PC-9 (cell line): ENCODE measurements at regions not wholly inside any gene's neighbourhood (a gene's known extent, or its start where the extent isn't known, plus 50 kb on each side); places are given as distances from the start of the nearest gene placed in this dataset.
"Not testable (repeated sequence)": the region's sequence is repeated elsewhere in the genome, so short reads cannot be mapped to it uniquely, and the experiment has no call there.

Source experiments
- BruUV-seq: library from RNA; stranded (reverse); fragments of 400-500 nt; replicated peaks from 2 replicates; lab custom pipeline; 2021; lab: Mats Ljungman, UMichigan
- CTCF ChIA-PET: fragments of 300-600 bp; sonication (Branson Sonifier 250); formaldehyde crosslinking; loops from one replicate; lab custom pipeline; 2022; ENCODE audit warnings: antibody characterized with exemption; lab: Charles Lee
- POLR2A ChIA-PET: fragments of 300-600 bp; sonication (Branson Sonifier 250); formaldehyde crosslinking; loops from one replicate; lab custom pipeline; 2022; ENCODE audit warnings: antibody characterized with exemption; ENCODE audit not compliant: unreplicated experiment; lab: Charles Lee
- DNase-seq, 2 experiments: peaks; one replicate each; pipeline versions ENCODE4 v3.0.0 to v3.0.0-alpha.2; 2015 to 2022; ENCODE audit warnings: mixed read lengths in 1 of 2
- H2AFZ ChIP-seq: fragments of 200-600 bp; sonication (generic); 2 replicates; pipeline ENCODE4 v1.8.1; 2017; ENCODE audit warnings: antibody characterized with exemption
- H3F3A ChIP-seq: fragments of 200-600 bp; sonication (generic); 2 replicates; pipeline ENCODE4 v1.8.1; 2017; ENCODE audit warnings: antibody characterized with exemption, mild to moderate bottlenecking, low read depth; ENCODE audit not compliant: insufficient read depth
- H3K27ac ChIP-seq: fragments of 200-600 bp; sonication (generic); 2 replicates; pipeline ENCODE4 v1.6.1; 2016; ENCODE audit warnings: mixed run types
- H3K27me3 ChIP-seq: fragments of 200-600 bp; sonication (generic); 2 replicates; pipeline ENCODE4 v1.6.1; 2016; ENCODE audit warnings: low read depth, mixed run types; ENCODE audit not compliant: insufficient read depth
- H3K36me3 ChIP-seq: fragments of 200-600 bp; sonication (generic); 2 replicates; pipeline ENCODE4 v1.6.1; 2016; ENCODE audit warnings: low read depth, mixed run types
- H3K4me1 ChIP-seq: fragments of 200-600 bp; sonication (generic); replicated peaks from 2 replicates; pipeline ENCODE4 v1.6.1; 2016; ENCODE audit warnings: mixed run types; ENCODE audit not compliant: insufficient read depth
- H3K4me2 ChIP-seq: fragments of 200-600 bp; sonication (generic); 2 replicates; pipeline ENCODE4 v1.6.1; 2017; ENCODE audit warnings: mixed run types
- H3K4me3 ChIP-seq: fragments of 200-600 bp; sonication (generic); 2 replicates; pipeline ENCODE4 v1.6.1; 2016; ENCODE audit warnings: mixed run types
- H3K79me2 ChIP-seq: fragments of 200-600 bp; sonication (generic); 2 replicates; pipeline ENCODE4 v1.6.1; 2017; ENCODE audit warnings: low read depth, mixed run types
- H3K9me2 ChIP-seq: fragments of 200-600 bp; sonication (generic); 2 replicates; pipeline ENCODE4 v1.8.1; 2017; ENCODE audit warnings: mild to moderate bottlenecking; ENCODE audit not compliant: insufficient read depth
- H3K9me3 ChIP-seq: fragments of 200-600 bp; sonication (generic); 2 replicates; pipeline ENCODE4 v1.8.1; 2016; ENCODE audit warnings: low read depth; ENCODE audit not compliant: insufficient read depth
- H4K20me1 ChIP-seq: fragments of 200-600 bp; sonication (generic); 2 replicates; pipeline ENCODE4 v1.8.1; 2017; ENCODE audit not compliant: insufficient read depth
- EZH2 ChIP-seq: fragments of 200-600 bp; sonication (generic); IDR thresholded peaks from 2 replicates; pipeline ENCODE4 v1.8.0; 2017; ENCODE audit warnings: antibody characterized with exemption, low read depth
- intact Hi-C: fragments of 100-400 bp; cut with micrococcal nuclease; formaldehyde crosslinking; loops from one replicate; pipeline ENCODE4 v1.10.0; 2022; ENCODE audit not compliant: unreplicated experiment
- TF ChIP-seq, protein P1 (sequence below): fragments of 200-600 bp; sonication (generic); conservative IDR thresholded peaks from 2 replicates; pipeline ENCODE4 v1.6.1; 2017; ENCODE audit warnings: mixed run types, antibody characterized with exemption, mild to moderate bottlenecking, moderate library complexity

DNA sequence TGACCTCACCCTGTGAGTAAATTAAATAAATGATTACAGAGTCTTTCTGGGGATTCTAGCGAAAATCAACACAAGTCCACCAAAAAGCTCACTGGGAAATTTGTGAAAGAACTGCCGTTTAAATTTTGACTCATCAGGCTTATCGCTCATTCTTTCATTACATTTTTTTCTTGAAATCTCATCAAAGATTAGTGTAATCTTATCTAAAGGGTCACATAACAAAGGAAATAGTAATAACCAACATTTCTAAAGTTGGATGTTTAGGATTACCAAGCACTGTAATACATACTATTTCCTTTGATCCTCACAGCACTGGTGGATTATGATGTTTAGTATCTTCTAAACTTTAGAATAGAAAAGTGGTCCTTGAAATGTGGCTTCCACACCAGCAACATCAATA, 111.1 kb upstream of the CBLB start:
- no peaks in the 10 kb centered on the region for H3K36me3 ChIP-seq
- TF ChIP-seq EZH2 = no peak
- TF ChIP-seq, protein P1, sequence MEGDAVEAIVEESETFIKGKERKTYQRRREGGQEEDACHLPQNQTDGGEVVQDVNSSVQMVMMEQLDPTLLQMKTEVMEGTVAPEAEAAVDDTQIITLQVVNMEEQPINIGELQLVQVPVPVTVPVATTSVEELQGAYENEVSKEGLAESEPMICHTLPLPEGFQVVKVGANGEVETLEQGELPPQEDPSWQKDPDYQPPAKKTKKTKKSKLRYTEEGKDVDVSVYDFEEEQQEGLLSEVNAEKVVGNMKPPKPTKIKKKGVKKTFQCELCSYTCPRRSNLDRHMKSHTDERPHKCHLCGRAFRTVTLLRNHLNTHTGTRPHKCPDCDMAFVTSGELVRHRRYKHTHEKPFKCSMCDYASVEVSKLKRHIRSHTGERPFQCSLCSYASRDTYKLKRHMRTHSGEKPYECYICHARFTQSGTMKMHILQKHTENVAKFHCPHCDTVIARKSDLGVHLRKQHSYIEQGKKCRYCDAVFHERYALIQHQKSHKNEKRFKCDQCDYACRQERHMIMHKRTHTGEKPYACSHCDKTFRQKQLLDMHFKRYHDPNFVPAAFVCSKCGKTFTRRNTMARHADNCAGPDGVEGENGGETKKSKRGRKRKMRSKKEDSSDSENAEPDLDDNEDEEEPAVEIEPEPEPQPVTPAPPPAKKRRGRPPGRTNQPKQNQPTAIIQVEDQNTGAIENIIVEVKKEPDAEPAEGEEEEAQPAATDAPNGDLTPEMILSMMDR = no peak
- ChIA-PET CTCF (no interaction called here), POLR2A (no interaction called here)
- H3F3A ChIP-seq = no peaks in the 10 kb centered on the region
- H3K27me3 ChIP-seq = no peaks in the 10 kb centered on the region
- intact Hi-C loops = no loop called here
- H2AFZ ChIP-seq = no peak overlapping the region
- H4K20me1 ChIP-seq = no peaks in the 10 kb centered on the region
- DNase-seq = no peak
- peaks cover 12% of the 10 kb centered on the region for H3K9me3 ChIP-seq
- no peaks in the 10 kb centered on the region for H3K9me2 ChIP-seq
- H3K27ac ChIP-seq = no peak overlapping the region
- H3K4me2 ChIP-seq = no peak overlapping the region
- no TSS peak for BruUV-seq
- H3K4me3 ChIP-seq = no peak overlapping the region
- no peaks in the 10 kb centered on the region for H3K4me1 ChIP-seq
- H3K79me2 ChIP-seq = no peaks in the 10 kb centered on the region

DNA sequence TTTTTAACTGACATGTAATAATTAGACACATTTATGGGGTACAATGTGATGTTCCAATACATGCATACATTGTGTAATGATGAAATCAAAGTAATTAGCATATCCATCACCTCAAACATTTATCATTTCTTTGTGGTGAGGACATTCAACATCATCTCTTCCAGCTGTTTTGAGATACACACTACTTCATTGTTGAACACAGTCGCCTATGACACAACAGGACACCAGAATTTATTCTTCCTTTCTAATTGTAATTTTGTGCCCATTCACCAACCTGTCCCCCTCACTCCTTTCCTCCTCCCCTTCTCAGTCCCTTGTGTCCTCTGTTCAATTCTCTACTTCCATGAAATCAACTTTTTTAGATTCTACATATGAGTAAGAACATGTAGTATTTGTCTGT, 113.4 kb upstream of the CBLB start:
- no peak for DNase-seq
- POLR2A ChIA-PET = no interaction called here

DNA sequence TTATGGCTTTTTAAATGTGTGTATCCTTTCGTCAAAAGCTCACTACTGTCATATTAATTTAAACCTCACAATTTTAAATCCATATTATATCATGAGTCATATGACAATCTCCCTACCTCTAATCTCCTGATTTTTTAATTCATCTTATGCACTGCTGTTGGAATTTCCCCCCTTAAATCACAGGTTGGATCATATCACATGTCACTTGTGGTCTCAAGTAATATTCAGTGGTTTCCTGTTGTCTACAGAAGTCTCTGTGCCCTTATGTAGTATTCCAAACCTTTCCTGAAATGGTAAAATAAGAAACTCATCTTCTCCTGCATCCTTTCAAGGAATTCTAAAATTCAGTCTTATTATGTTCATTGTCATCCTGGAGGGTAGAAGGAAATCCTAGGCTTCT, 116.0 kb upstream of the CBLB start:
- no peaks in the 10 kb centered on the region for H3K79me2 ChIP-seq
- intact Hi-C loops = no loop called here
- H3K27ac ChIP-seq = no peak overlapping the region
- H4K20me1 ChIP-seq = no peaks in the 10 kb centered on the region
- H3K36me3 ChIP-seq = no peaks in the 10 kb centered on the region
- no peaks in the 10 kb centered on the region for H3K4me1 ChIP-seq
- H2AFZ ChIP-seq = no peak overlapping the region
- H3K4me2 ChIP-seq = no peak overlapping the region
- H3F3A ChIP-seq = no peaks in the 10 kb centered on the region
- BruUV-seq = no TSS peak
- no peak overlapping the region for H3K4me3 ChIP-seq
- no peak for TF ChIP-seq EZH2
- TF ChIP-seq, protein P1 = no peak
- ChIA-PET CTCF (no interaction called here), POLR2A (no interaction called here)
- H3K27me3 ChIP-seq = no peaks in the 10 kb centered on the region
- H3K9me2 ChIP-seq = no peaks in the 10 kb centered on the region
- DNase-seq = no peak
- peaks cover 12% of the 10 kb centered on the region for H3K9me3 ChIP-seq

More for the DNA sequence above, 113.4 kb upstream of the CBLB start:
- no peaks in the 10 kb centered on the region for H3K36me3 ChIP-seq
- CTCF ChIA-PET = interaction anchor here (0.7 kb wide), 1 partner anchor 9 kb away, joined by 3 read pairs; no protein-coding TSS in a partner anchor
- no peak overlapping the region for H3K4me3 ChIP-seq
- H3K4me2 ChIP-seq = no peak overlapping the region
- H3K9me3 ChIP-seq = peaks cover 12% of the 10 kb centered on the region
- no peaks in the 10 kb centered on the region for H3K79me2 ChIP-seq
- H3K27ac ChIP-seq = no peak overlapping the region
- intact Hi-C loops = no loop called here
- TF ChIP-seq, protein P1 = no peak
- TF ChIP-seq EZH2 = no peak
- BruUV-seq = no TSS peak
- H3F3A ChIP-seq = no peaks in the 10 kb centered on the region
- H3K4me1 ChIP-seq = no peaks in the 10 kb centered on the region
- no peak overlapping the region for H2AFZ ChIP-seq
- no peaks in the 10 kb centered on the region for H4K20me1 ChIP-seq
- no peaks in the 10 kb centered on the region for H3K27me3 ChIP-seq
- no peaks in the 10 kb centered on the region for H3K9me2 ChIP-seq

DNA sequence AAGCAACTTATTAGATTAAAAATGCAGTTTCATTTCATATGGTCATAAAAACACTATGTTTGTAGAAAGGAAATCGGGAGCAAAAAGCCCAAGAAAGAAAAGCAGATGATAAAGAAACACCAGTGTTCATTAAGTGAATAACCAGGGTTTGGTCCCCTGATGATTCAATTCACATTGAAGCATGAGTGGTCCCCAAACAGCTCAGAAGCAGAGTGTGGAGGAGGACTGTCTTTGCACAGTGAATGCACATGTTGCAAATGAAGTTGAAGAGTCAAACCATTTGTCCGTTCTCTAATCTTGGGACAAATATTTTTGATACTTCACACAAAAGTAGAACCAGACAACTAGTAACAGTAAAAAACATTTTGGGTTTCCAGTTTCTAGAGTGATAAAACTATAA, 117.5 kb upstream of the CBLB start:
- DNase-seq, H3K4me3 ChIP-seq, H3K4me1 ChIP-seq, H3K4me2 ChIP-seq, H3K79me2 ChIP-seq, H2AFZ ChIP-seq, BruUV-seq, H3K27me3 ChIP-seq, H4K20me1 ChIP-seq, H3K9me2 ChIP-seq, intact Hi-C loops, H3F3A ChIP-seq, H3K36me3 ChIP-seq, POLR2A ChIA-PET, CTCF ChIA-PET, H3K27ac ChIP-seq: not testable (repeated sequence)
- peaks cover 15% of the 10 kb centered on the region for H3K9me3 ChIP-seq
